HG02981 (cell line): ENCODE measurements at regions not wholly inside any gene's neighbourhood (a gene's known extent, or its start where the extent isn't known, plus 50 kb on each side); places are given as distances from the start of the nearest gene placed in this dataset.

Experiments
- ATAC-seq: cut with Tn5 transposase; IDR thresholded peaks from one replicate; pipeline ENCODE4 v1.9.1; 2021; ENCODE audit warnings: mild to moderate bottlenecking, moderate library complexity; ENCODE audit not compliant: unreplicated experiment

- ATAC-seq, result no peak
Measured at GRCh38 chr11:11140510-11140909, 212.5 kb downstream of the CSNK2A3 start.

GRCh38 chr11:11137339-11137738 is 215.7 kb downstream of the CSNK2A3 start:
- no peak for ATAC-seq

- no peak for ATAC-seq
Measured at GRCh38 chr11:11135820-11136476, 217.1 kb downstream of the CSNK2A3 start.

- no peak for ATAC-seq
Measured at GRCh38 chr11:11129118-11129517, 223.9 kb downstream of the CSNK2A3 start.

- no peak for ATAC-seq
Measured at GRCh38 chr11:11125618-11126017, 227.4 kb downstream of the CSNK2A3 start.

GRCh38 chr11:11122749-11123148 is 230.3 kb downstream of the CSNK2A3 start:
- no peak for ATAC-seq

GRCh38 chr11:11119917-11120316 is 233.1 kb downstream of the CSNK2A3 start:
- no peak for ATAC-seq

GRCh38 chr11:11117730-11118129 is 235.3 kb downstream of the CSNK2A3 start:
- no peak for ATAC-seq

- ATAC-seq, result no peak
Measured at GRCh38 chr11:11115475-11115874, 237.6 kb downstream of the CSNK2A3 start.

GRCh38 chr11:11113626-11114025 is 239.4 kb downstream of the CSNK2A3 start:
- ATAC-seq, result no peak

- ATAC-seq, result no peak
Measured at GRCh38 chr11:11108026-11108425, 245.0 kb downstream of the CSNK2A3 start.

- no peak for ATAC-seq
Measured at GRCh38 chr11:11107076-11107723, 245.8 kb downstream of the CSNK2A3 start.

- ATAC-seq, result no peak
Measured at GRCh38 chr11:11105361-11105760, 247.5 kb upstream of the ZBED5 start.

GRCh38 chr11:11095831-11096723 is 238.2 kb upstream of the ZBED5 start:
- no peak for ATAC-seq

- ATAC-seq, result no peak
Measured at GRCh38 chr11:11090495-11090894, 232.6 kb upstream of the ZBED5 start.

- ATAC-seq, result no peak
Measured at GRCh38 chr11:11089805-11090204, 232.0 kb upstream of the ZBED5 start.

GRCh38 chr11:11086979-11087378 is 229.1 kb upstream of the ZBED5 start:
- no peak for ATAC-seq

- no peak for ATAC-seq
Measured at GRCh38 chr11:11085580-11085979, 227.7 kb upstream of the ZBED5 start.

GRCh38 chr11:11084337-11084736 is 226.5 kb upstream of the ZBED5 start:
- ATAC-seq, result no peak

GRCh38 chr11:11083441-11083840 is 225.6 kb upstream of the ZBED5 start:
- no peak for ATAC-seq

- no peak for ATAC-seq
Measured at GRCh38 chr11:11082646-11083045, 224.8 kb upstream of the ZBED5 start.

GRCh38 chr11:11081776-11082175 is 223.9 kb upstream of the ZBED5 start:
- ATAC-seq, result no peak
